ENCODE measurements at regions not wholly inside any gene's neighbourhood (a gene's known extent, or its start where the extent isn't known, plus 50 kb on each side); places are given as distances from the start of the nearest gene placed in this dataset.

DNA sequence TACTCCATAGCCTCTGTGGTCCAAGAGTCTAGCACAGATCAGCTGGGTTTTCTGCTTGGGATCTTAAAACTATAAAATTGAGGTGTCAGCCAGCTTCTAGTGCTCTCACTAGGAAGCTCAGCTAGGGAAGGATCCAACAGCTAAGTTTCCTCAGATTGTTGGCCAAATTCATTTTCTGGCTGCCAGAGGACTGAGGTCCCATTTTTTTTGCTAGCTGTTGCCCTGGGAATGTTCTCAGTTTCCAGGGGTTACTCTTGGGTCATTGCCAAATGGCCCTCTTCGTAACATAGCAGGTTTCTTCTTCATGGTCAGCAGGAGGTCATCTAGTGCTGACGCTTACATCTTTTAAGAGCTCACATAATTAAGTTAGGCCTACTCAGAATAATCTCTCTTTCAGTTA is 2178.2 kb downstream of the ARAP2 start:
- no peak for DNase-seq

DNA sequence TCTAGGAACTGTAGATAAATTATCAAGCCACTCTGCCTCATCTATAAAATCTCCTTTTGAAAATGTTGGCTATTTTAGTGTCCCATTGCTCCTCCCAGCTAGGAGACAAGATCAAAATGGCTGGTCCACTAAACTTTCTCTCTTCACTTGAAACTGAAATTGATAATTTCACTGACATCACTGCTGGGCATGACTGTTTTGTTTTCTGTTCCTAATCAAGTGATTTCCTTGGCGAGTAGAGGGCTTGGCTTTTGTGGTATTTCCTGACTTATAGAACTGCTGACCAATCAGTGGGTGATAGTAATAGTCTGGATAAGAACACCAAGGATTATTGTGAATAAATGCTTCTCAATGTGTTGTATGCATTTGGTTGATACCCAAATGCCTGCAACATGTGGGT is 2152.9 kb downstream of the ARAP2 start:
- no peak for DNase-seq

DNA sequence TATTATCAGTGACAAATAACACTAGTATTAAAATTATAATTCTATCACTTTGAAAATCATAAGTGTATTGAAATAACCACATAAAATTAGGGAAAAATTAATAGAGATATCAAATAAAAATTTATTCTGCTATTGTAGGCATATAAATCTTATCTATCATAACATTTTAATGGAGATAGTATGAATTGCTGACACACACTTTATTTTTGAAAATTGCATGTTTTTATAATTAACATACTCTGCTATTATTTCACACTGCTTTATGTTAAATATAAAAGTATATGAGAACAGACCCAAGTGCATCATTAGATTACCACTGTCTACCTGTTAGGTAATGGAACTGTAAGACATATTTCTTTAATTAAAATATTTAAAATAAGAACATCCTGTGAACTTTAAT is 2150.2 kb downstream of the ARAP2 start:
- no peak for DNase-seq

DNA sequence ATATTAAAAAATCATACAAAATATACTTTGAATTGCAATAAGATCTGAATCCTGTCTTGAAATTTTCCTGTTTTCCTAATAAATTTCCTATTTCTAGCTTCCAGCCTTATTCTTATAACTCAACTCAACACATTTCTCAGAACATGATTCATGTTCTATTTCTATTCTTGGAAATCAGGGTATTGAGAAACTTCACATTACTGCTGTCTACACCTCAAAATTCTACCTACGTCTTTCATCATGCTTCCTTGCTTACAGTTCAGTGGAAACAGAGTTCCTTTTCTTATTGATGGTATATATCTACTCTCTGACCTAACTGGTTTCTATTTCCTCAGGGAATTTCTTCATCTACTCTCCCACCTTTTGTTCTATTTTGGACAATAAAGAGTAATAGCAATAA is 2139.0 kb downstream of the ARAP2 start:
- no peak for DNase-seq

- no peak for DNase-seq
These were observed 2135.9 kb downstream of the ARAP2 start for GRCh38 chr4:34108391-34108790.

DNA sequence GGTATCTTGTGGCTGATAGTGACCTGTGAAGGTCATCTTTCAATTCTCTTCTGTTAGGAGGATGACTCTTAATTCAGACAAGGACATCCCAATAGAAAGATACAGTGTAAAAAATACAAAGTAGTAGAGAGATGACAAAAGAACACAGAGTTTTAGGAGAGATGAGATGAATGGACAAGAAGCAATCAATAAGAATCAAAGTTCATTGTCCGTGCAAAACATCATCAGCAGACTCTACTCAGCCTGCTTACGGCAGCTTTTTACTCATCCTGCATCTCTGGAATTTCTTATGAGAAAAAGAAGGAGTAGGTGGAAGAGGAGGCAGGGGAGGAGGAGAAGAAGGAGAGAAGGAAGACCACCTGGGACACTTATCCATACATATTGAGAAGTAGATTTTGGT is 2131.7 kb downstream of the ARAP2 start:
- DNase-seq = no peak

- DNase-seq = no peak
These were observed 2105.9 kb downstream of the ARAP2 start for GRCh38 chr4:34138385-34138784.

DNA sequence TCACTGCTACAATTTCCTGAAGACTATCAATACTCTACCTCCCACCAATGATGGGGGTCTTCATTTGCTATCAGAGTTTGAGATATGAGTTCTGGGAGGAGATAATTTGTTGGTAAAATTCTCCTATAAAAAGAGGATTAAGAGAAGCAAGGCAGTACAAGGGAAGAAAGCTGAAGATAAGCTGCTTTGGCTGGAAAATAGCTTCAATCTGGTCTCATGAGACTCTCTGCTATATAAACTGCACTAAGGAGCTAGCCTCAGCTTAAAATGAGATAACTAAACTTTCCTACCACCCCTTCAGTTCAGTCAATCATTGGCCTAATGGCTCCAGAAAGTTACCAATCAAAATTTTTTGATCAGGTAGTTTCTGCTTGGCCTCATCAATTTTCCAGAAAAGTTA is 2105.0 kb downstream of the ARAP2 start:
- no peak for DNase-seq

- no peak for DNase-seq
These were observed 2095.9 kb downstream of the ARAP2 start for GRCh38 chr4:34148322-34148908.

GRCh38 chr4:34157547-34157946 is 2086.8 kb downstream of the ARAP2 start:
- no peak for DNase-seq

DNA sequence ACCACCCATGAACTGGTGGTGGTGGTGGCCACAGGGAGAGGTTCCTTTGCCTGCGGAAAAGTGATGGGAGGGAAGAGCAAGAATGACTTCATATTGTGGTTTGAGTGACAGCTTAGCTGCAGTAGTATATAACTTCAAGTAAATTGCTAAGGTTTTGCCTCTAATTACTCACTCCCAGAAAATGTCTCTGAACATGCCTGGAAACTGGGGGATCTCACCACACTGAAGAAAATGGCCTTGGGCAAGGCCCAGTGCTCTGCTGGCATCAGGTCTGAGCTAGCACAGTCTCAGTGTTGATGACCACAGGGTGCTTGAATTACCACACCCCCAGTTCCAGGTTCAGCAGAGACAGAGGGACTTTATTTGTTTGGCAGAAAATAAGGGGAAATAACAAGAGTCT is 2085.4 kb downstream of the ARAP2 start:
- DNase-seq = no peak

- no peak for DNase-seq
These were observed 2073.4 kb downstream of the ARAP2 start for GRCh38 chr4:34170946-34171345.

GRCh38 chr4:34176609-34177008 is 2067.7 kb downstream of the ARAP2 start:
- no peak for DNase-seq

GRCh38 chr4:34178476-34178875 is 2065.8 kb downstream of the ARAP2 start:
- no peak for DNase-seq

GRCh38 chr4:34181311-34181841 is 2062.9 kb downstream of the ARAP2 start:
- no peak for DNase-seq

- no peak for DNase-seq
These were observed 2062.4 kb downstream of the ARAP2 start for GRCh38 chr4:34181891-34182290.

- no peak for DNase-seq
These were observed 2062.0 kb downstream of the ARAP2 start for GRCh38 chr4:34182306-34182705.

GRCh38 chr4:34183926-34184325 is 2060.4 kb downstream of the ARAP2 start:
- no peak for DNase-seq

DNA sequence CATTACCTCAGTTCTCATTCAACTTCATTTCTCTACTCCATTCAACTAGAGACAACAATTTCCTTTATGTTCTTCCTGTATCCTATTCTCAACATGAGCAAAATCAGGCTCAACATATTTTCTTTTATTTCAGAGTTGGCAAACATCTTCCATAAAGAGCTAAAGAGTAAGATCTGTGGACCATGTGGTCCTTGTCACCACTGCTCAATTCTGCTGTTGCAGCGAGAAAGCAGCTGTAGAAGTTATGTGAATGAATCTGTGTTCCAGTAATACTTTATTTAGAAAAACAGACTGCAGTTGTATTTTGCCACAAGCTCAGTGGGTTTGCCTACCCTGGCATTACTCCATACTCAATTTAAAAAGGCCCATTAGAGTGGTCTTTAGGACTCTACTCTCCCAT is 2057.3 kb downstream of the ARAP2 start:
- no peak for DNase-seq

DNA sequence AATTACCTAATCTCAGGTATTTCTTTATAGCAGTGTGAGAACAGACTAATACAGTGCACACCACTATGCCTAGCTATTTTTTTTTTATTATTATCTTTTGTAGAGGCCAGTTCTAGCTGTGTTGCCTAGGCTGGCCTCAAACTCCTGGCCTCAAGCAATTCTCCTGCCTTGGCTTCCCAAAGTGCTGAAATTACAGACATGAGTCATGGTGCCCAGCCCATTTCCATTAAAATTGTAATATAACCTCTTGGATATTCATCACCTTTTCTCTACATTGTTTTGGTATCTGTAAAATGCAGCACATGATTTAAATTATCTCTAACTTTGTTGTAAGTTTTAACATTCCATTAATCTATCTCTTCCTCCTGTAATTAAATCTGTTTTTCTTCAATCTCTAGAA is 2052.9 kb downstream of the ARAP2 start:
- DNase-seq = no peak

- DNase-seq = no peak
These were observed 2050.7 kb downstream of the ARAP2 start for GRCh38 chr4:34193451-34194154.

DNA sequence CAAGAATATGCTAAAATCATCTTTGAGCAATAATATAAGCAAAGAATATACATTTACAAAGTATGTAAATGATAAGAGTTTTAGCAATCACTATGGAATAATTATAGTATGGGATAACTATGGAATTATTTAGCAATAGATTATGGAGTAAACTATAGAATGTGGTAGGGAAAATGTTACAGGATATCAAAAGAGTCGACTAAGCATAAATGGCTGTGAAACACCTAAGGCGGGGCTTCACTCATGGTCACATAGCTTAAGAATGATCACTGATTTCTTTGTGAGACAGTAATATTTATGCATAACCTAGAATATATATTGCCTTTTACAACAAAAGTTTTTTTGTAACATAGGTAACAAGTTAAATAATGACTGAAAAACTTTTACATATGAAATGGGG is 2049.7 kb downstream of the ARAP2 start:
- no peak for DNase-seq

GRCh38 chr4:34196375-34196774 is 2047.9 kb downstream of the ARAP2 start:
- no peak for DNase-seq

- DNase-seq = no peak
These were observed 2045.3 kb downstream of the ARAP2 start for GRCh38 chr4:34198966-34199365.

GRCh38 chr4:34200535-34200934 is 2043.8 kb downstream of the ARAP2 start:
- no peak for DNase-seq
